Activated naive CD8-positive, alpha-beta T cell treated with anti-CD3 and anti-CD28 coated beads for 36 hours (primary cell): ENCODE measurements at regions not wholly inside any gene's neighbourhood (a gene's known extent, or its start where the extent isn't known, plus 50 kb on each side); places are given as distances from the start of the nearest gene placed in this dataset.

Experiments
- DNase-seq: peaks from one replicate; pipeline ENCODE4 v3.0.0; 2021
- H3K27ac Mint-ChIP-seq: one replicate; pipeline ENCODE4 v1.8.0; 2022; ENCODE audit warnings: mild to moderate bottlenecking, moderate library complexity, mixed read lengths
- H3K27me3 Mint-ChIP-seq: one replicate; pipeline ENCODE4 v1.8.0; 2022; ENCODE audit warnings: mild to moderate bottlenecking, mixed read lengths
- H3K36me3 Mint-ChIP-seq: one replicate; pipeline ENCODE4 v1.8.0; 2021; ENCODE audit warnings: mild to moderate bottlenecking, mixed read lengths
- H3K4me1 Mint-ChIP-seq: one replicate; pipeline ENCODE4 v1.8.0; 2021; ENCODE audit warnings: mixed read lengths
- H3K4me3 Mint-ChIP-seq: one replicate; pipeline ENCODE4 v1.8.0; 2022; ENCODE audit warnings: mild to moderate bottlenecking, moderate library complexity, mixed read lengths
- H3K9me3 Mint-ChIP-seq: one replicate; pipeline ENCODE4 v1.8.0; 2022; ENCODE audit warnings: mixed read lengths

DNA sequence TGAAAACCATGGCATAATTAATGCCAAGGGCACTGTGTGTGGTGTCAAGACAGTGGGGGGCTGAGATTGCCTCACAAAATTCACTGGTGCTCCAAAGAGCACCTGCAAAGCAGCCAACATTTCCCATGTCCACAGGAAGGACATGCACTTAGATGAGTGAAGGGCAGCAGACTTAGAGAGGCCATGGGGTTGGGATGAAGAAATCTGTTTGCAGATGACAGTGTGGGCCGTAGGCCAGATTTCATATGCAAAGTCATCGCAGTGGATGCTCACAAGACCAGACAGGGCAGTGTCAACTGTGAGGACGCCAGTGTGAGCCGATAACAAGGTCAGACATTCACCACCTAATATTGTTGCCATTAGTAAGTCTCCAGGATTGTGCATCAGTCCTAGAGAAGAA lies 773.4 kb downstream of the EFNB2 start:
- Mint-ChIP-seq H3K9me3 (no peaks in the 10 kb centered on the region), H3K27me3 (no peaks in the 10 kb centered on the region), H3K36me3 (no peaks in the 10 kb centered on the region), H3K27ac (no peak overlapping the region), H3K4me3 (no peak overlapping the region), H3K4me1 (no peaks in the 10 kb centered on the region)
- DNase-seq: no peak

DNA sequence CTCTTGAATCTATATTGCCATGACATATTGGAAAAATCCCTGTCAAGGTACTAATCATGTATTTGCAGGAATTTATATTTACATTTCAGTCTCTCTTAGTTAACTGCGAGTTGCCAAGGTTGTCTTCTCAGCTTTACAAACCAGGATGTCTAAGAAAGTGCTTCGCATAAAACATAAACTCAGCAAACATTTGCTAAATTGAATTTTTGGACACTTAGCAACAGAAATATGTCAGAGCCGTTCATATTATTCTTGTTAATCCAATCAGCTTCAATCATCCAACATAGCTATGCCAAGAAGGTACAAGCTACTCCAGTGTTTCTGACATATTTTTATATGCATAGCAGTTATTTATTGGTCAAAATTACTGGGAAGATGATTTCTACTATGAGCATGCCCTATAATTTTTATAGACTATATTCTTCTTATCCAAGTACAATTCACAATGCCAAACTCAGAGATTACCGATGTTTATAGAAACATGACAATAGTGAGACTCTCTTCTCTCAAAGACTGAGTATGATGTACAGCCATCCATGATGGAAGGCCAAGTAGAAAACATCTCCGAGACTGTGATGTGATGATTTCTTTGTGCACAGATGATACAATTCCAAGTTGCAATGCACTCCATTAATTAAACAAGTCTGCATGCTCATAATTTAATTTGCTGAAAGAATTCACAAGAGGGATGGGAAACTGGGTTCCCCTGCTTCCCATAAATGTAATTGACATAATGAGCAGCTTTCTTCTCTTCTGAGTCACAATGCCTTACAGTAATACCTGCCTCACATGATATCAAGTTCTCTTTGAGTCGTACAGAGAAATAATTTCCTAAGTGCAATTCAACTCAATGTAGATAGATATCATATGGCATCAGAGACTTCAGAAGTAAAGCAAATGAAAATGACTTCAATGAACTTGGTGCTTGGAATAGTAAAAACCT lies 776.3 kb downstream of the EFNB2 start:
- Mint-ChIP-seq H3K9me3 (no peaks in the 10 kb centered on the region), H3K4me1 (no peaks in the 10 kb centered on the region), H3K27ac (no peak overlapping the region), H3K4me3 (no peak overlapping the region), H3K36me3 (no peaks in the 10 kb centered on the region), H3K27me3 (no peaks in the 10 kb centered on the region)
- no peak for DNase-seq

DNA sequence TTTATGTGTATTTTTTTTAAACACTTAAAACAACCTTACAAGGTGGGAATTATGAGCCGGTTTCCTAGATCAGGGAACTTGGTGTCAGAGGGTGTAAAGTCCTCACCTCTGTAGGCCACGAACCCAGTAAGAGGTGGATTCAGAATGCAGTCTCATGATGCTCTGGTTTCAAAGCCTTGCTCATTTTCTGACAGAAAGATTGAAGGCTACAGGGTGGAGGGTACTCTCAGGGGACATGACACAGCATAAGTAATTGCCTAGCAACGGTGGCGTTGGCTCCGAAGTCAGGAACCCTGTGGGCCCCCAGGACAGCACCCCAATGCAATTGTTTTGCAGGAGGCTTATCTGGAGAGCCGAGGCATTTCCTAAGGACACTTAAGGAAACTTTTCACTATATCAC lies 794.7 kb downstream of the EFNB2 start:
- Mint-ChIP-seq H3K27me3 (no peaks in the 10 kb centered on the region), H3K27ac (no peak overlapping the region), H3K9me3 (peaks cover 3% of the 10 kb centered on the region), H3K36me3 (no peaks in the 10 kb centered on the region), H3K4me1 (no peaks in the 10 kb centered on the region), H3K4me3 (no peak overlapping the region)
- DNase-seq: no peak

DNA sequence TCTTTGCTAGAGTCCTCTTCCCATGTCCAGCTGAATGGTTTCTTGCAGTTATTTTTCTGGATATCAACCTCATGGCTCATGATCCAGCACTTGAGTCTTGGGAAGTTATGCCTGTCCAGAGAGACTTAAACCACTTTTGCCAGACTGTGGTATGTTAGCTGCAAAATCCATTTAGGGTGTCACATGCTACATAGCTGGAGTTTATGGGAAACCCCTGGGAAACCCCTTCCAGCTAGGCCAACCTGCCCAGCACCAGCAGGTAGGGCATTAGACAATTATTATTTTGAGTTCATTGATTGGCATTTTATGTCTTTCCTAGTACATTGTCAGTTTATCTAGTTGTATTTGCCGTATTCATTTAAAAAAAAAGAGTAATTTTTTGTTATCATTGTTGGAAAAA lies 797.8 kb downstream of the EFNB2 start:
- no peaks in the 10 kb centered on the region for H3K36me3 Mint-ChIP-seq
- H3K4me3 Mint-ChIP-seq: no peak overlapping the region

DNA sequence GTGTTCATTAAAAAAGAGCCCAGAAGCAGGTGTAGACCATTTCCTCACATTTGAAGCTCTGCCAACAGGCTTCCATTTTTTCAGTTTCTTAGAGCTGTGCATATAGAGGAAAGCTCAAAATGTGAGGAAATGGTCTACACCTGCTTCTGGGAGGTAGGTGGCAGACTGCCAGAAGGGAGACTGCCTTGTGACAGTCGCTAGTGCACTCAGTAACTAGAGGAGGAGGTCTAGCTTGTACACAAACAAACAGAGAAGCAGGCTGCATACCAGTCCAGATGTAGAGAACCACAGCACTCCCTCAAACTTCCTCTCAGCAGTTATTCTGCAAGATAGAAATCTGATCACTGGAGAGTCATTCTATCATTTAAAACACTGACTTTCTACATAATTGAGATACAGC lies 800.2 kb downstream of the EFNB2 start:
- Mint-ChIP-seq H3K4me1 (no peaks in the 10 kb centered on the region), H3K27ac (no peak overlapping the region), H3K27me3 (no peaks in the 10 kb centered on the region), H3K9me3 (no peaks in the 10 kb centered on the region), H3K4me3 (no peak overlapping the region), H3K36me3 (no peaks in the 10 kb centered on the region)
- DNase-seq: no peak

More for the DNA sequence above, 797.8 kb downstream of the EFNB2 start:
- Mint-ChIP-seq H3K27ac (no peak overlapping the region), H3K27me3 (no peaks in the 10 kb centered on the region), H3K9me3 (no peaks in the 10 kb centered on the region), H3K4me1 (no peaks in the 10 kb centered on the region)
- DNase-seq: no peak

DNA sequence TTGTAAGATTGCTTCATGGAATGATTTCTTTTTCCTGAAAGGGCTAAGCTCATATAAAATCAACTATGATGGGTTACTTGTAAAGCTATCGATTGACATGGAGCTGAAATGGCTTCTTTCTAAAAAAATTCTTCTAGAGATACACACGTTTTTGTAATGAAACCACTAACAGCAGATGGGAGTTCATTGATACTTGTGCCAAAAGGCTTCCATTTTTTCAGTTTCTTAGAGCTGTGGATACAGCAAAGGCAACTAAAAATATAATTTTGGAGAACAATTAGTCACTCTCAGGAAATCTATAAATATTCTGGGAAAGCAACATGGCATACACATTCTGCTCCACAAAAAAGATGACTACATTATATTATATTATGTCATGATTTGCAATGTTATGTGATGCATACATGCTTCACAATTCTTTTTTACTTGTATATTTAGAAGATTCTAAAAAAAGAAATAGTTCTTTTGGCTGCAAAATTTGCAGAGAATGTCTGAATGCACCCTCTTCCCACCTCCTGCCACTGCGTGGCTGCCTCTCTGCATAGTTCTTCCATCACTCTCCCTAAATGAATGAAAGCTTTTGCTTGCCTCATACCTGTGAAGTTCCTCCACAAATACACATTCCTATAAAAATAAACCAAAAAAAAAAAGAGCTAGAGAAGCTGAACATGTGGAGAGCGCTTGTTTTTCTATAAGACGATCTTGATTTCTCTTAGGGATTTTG lies 802.5 kb downstream of the EFNB2 start:
- H3K9me3 Mint-ChIP-seq: no peaks in the 10 kb centered on the region
- no peak for DNase-seq
- no peak overlapping the region for H3K27ac Mint-ChIP-seq
- no peaks in the 10 kb centered on the region for H3K27me3 Mint-ChIP-seq
- H3K36me3 Mint-ChIP-seq: no peaks in the 10 kb centered on the region
- H3K4me3 Mint-ChIP-seq: no peak overlapping the region
- no peaks in the 10 kb centered on the region for H3K4me1 Mint-ChIP-seq

DNA sequence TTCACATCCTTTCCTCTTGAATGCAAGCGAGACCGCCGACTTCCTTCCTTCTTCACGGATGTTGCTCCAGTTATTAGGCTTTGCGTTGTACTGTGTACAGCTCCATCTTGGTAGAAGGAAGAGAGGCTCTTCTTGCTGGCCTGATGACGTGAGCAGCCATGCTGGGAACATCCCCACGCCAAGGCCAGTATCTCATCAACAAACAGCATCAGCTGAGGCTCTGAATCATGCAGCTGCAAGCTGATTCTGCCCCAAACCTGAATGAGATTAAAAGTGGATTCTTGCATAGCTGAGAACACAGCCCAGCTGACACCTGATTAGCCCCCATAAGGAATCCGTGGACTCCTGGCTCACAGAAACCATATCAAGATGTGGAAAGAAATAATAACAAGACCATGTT lies 809.6 kb downstream of the EFNB2 start:
- no peak for DNase-seq
- Mint-ChIP-seq H3K9me3 (no peaks in the 10 kb centered on the region), H3K4me1 (no peaks in the 10 kb centered on the region), H3K4me3 (no peak overlapping the region), H3K27ac (no peak overlapping the region), H3K36me3 (no peaks in the 10 kb centered on the region), H3K27me3 (no peaks in the 10 kb centered on the region)

DNA sequence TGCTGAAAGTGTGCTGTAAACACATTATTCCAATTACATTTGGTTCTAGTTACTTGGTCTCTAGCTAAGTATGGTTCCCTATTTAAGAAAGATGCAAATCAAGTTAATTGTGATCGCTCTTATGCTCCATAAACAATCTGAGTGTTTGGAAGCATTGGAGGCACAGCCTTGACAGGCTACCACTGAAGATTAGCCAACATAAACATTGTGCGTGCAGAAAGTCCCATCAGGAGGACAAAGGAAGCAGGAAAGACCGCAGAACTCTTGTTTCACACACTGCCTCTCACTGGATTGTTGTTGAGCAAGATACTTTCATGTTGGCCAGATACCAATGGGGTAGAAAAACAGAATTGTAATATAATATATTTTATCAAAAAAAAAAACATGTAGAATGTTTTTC lies 814.4 kb downstream of the EFNB2 start:
- Mint-ChIP-seq H3K27ac (no peak overlapping the region), H3K4me3 (no peak overlapping the region), H3K27me3 (no peaks in the 10 kb centered on the region), H3K9me3 (no peaks in the 10 kb centered on the region), H3K4me1 (no peaks in the 10 kb centered on the region), H3K36me3 (no peaks in the 10 kb centered on the region)
- no peak for DNase-seq

DNA sequence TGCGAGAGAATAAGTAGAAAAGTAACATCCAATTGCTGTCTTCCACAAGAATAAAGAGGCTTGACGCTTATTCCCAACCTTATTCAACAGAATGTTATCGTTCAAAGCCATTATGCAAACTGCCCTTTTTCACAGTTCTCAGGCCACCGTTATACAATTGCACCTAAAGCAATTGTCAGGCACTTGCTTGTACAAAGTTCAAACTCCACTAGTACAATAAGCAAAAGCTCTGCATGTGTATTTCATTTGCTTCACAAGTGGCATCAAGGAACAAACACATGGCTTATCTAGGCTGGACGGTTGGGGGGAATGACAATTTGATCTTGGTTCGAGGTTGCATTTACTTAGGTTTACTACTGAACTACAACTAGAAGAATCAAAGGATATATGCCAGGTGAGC lies 815.6 kb downstream of the EFNB2 start:
- H3K4me1 Mint-ChIP-seq: no peaks in the 10 kb centered on the region
- no peaks in the 10 kb centered on the region for H3K36me3 Mint-ChIP-seq
- H3K4me3 Mint-ChIP-seq: no peak overlapping the region
- no peaks in the 10 kb centered on the region for H3K27me3 Mint-ChIP-seq
- DNase-seq: no peak
- H3K27ac Mint-ChIP-seq: no peak overlapping the region
- no peaks in the 10 kb centered on the region for H3K9me3 Mint-ChIP-seq

DNA sequence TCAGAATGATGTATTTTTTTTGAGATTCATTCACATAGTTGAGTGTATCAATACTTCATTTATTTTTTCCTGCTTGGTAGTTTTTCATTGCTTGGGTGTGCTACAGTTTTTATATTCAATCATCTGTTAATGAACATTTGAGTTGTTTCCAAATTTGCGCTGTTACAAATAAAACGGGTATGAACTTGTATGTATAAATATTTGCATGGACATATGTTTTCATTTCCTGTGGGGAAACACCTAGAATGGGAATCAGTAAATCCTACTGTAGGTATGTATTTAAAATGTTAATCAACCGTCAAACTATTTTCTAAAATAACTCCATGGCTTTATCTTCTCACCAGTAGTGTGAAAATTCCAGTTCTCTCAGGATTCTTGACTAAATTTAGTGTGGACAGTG lies 826.3 kb downstream of the EFNB2 start:
- no peak overlapping the region for H3K4me3 Mint-ChIP-seq
- no peaks in the 10 kb centered on the region for H3K36me3 Mint-ChIP-seq
- H3K4me1 Mint-ChIP-seq: no peaks in the 10 kb centered on the region
- H3K27me3 Mint-ChIP-seq: no peaks in the 10 kb centered on the region
- H3K9me3 Mint-ChIP-seq: no peaks in the 10 kb centered on the region
- no peak overlapping the region for H3K27ac Mint-ChIP-seq
- DNase-seq: no peak

DNA sequence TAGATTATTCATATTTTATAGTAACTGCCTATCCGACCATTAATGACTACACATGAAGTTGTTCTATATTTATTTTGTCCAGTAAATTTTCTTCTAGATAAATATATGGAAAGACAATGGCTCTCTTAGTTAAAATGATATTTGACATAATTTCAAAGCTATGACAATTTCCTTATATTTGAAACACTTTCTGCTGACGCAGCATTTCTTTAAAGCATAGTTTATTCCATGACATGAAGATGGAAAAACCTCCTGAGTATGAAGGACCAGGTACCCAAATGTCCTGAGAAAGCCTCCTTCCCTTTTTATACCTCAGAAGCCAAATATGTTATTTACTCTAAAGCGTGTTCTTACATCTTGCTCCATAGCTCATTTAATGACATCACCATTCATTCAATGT lies 831.6 kb downstream of the EFNB2 start:
- no peaks in the 10 kb centered on the region for H3K36me3 Mint-ChIP-seq
- no peak overlapping the region for H3K4me3 Mint-ChIP-seq
- H3K4me1 Mint-ChIP-seq: no peaks in the 10 kb centered on the region
- H3K9me3 Mint-ChIP-seq: peaks cover 2% of the 10 kb centered on the region
- no peaks in the 10 kb centered on the region for H3K27me3 Mint-ChIP-seq
- H3K27ac Mint-ChIP-seq: no peak overlapping the region
- DNase-seq: no peak

DNA sequence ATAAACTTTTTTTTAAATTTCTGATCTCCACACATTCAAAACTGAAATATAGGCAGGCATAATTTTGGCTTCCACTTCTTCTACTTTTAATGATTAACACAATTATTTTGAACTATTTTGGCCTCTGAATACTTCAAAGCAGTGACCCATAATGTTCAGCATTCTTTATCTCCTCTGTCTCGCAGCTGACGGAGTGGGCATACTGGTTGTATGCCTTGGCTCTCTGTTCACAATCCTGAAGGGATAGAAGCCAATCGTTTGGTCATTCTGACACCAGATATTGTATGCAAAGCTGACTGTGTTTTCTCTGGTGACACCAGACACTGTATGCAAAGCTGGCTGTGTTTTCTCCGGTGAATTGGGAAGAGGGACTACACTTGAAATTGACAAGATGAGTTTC lies 833.0 kb downstream of the EFNB2 start:
- no peak for DNase-seq
- Mint-ChIP-seq H3K4me3 (no peak overlapping the region), H3K4me1 (no peaks in the 10 kb centered on the region), H3K36me3 (no peaks in the 10 kb centered on the region), H3K9me3 (peaks cover 2% of the 10 kb centered on the region), H3K27ac (no peak overlapping the region), H3K27me3 (no peaks in the 10 kb centered on the region)

DNA sequence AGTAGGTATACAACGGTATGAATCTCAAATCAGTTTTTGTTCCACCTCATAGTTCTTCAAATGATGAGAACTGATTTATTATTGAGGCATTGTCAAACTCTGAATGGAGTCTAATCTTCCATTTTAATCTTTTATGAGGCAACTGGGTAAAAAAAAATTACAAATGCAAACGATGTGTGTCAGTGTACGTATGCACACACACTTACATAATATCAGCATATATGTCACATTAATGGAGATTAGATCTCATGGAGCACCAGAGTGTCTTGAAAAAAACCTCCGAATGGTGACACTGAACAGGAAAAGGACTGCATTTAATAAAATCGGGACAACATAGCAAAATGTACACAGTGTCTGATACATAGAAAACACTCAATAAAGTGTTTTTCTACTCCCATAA lies 842.7 kb downstream of the EFNB2 start:
- Mint-ChIP-seq H3K4me3 (no peak overlapping the region), H3K9me3 (peaks cover 1% of the 10 kb centered on the region), H3K27ac (no peak overlapping the region), H3K36me3 (no peaks in the 10 kb centered on the region), H3K27me3 (no peaks in the 10 kb centered on the region), H3K4me1 (no peaks in the 10 kb centered on the region)
- no peak for DNase-seq

DNA sequence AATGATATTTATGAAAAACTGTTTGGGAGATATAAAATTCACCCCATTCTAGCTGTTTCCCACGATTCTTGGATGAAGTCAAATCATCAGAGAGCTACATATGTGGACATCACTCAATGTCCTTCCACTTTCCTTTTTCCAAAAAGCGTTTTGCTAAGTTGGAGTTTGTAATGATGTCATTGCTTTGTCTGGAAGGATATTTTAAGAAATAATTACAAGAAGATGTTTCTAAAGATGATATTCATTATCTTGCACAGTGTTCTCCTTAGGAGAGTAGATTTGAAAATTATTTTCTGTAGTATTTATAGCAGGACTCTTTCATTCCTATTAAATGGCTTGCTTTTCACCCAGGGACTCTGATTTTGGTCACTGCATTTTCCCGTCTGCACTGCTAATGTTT lies 851.2 kb downstream of the EFNB2 start:
- Mint-ChIP-seq H3K27me3 (no peaks in the 10 kb centered on the region), H3K9me3 (no peaks in the 10 kb centered on the region), H3K4me1 (no peaks in the 10 kb centered on the region), H3K36me3 (no peaks in the 10 kb centered on the region), H3K4me3 (no peak overlapping the region), H3K27ac (no peak overlapping the region)
- DNase-seq: no peak

DNA sequence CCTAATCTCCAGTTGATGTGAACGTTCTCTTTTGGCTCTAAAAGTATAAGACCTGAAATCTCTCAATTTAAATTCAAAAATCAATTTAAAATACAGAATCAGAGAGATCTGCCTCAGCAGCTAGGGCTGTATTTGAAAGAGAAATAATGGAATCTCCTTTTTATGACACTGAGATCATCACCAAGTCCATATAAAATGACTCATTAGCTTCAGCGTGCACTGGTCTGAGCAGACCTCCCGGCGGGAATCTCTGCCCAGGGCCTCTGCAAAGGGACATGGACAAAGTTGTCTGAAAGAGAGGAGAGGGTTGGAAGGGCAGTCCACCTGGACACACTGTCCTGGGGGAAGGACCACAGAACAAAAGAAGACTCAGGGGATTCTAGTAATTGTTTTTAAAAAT lies 855.6 kb downstream of the EFNB2 start:
- Mint-ChIP-seq H3K27ac (no peak overlapping the region), H3K9me3 (no peaks in the 10 kb centered on the region), H3K4me3 (no peak overlapping the region), H3K36me3 (no peaks in the 10 kb centered on the region), H3K27me3 (no peaks in the 10 kb centered on the region), H3K4me1 (no peaks in the 10 kb centered on the region)
- DNase-seq: no peak

DNA sequence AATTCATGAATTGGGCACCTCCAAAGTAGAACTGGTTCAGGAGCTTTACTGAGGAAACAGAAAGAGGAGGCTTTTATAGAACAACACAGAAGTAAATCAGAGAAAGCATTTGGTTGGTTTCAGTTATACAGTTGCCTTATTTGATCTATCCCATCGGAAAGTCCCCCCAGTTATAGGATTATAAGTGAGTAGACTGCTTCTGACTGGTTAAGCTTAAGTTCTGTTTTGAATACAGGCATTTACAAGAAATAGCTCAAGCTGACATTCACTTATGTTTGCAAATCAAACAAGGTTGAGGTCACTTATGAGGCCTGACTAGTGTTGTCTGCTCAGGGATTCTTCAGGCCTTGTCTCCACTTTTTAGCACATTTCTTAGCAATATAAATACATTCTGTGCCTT lies 857.4 kb downstream of the EFNB2 start:
- no peak for DNase-seq
- Mint-ChIP-seq H3K9me3 (no peaks in the 10 kb centered on the region), H3K4me3 (no peak overlapping the region), H3K4me1 (no peaks in the 10 kb centered on the region), H3K27me3 (no peaks in the 10 kb centered on the region), H3K36me3 (no peaks in the 10 kb centered on the region), H3K27ac (no peak overlapping the region)
